Stimulated activated CD4-positive, alpha-beta T cell treated with anti-CD3 and anti-CD28 coated beads, Interleukin-4, amount 100 ng/mL, for 24 hours (primary cell): ENCODE measurements at regions not wholly inside any gene's neighbourhood (a gene's known extent, or its start where the extent isn't known, plus 50 kb on each side); places are given as distances from the start of the nearest gene placed in this dataset.

Experiments
- DNase-seq: peaks from one replicate; pipeline ENCODE4 v3.0.0-alpha.2; 2020

GRCh38 chr1:165011991-165012531, 344.5 kb downstream of the LMX1A start:
- DNase-seq = no peak

GRCh38 chr1:165011186-165011585, 345.3 kb downstream of the LMX1A start:
- no peak for DNase-seq

- no peak for DNase-seq
Observed at GRCh38 chr1:165010418-165011070, 346.0 kb downstream of the LMX1A start.

GRCh38 chr1:165006831-165007230, 349.7 kb downstream of the LMX1A start:
- DNase-seq = no peak

GRCh38 chr1:164999146-164999545, 357.4 kb downstream of the LMX1A start:
- no peak for DNase-seq

- DNase-seq = no peak
Observed at GRCh38 chr1:164991763-164992314, 364.7 kb downstream of the LMX1A start.

- no peak for DNase-seq
Observed at GRCh38 chr1:164983023-164983650, 373.4 kb downstream of the LMX1A start.

- no peak for DNase-seq
Observed at GRCh38 chr1:164982545-164982944, 374.0 kb downstream of the LMX1A start.

GRCh38 chr1:164977561-164977960, 379.0 kb downstream of the LMX1A start:
- no peak for DNase-seq

GRCh38 chr1:164971921-164972415, 384.5 kb downstream of the LMX1A start:
- no peak for DNase-seq

GRCh38 chr1:164971391-164971790, 385.1 kb downstream of the LMX1A start:
- no peak for DNase-seq

GRCh38 chr1:164969253-164969652, 387.3 kb downstream of the LMX1A start:
- no peak for DNase-seq

- DNase-seq = no peak
Observed at GRCh38 chr1:164967300-164967699, 389.2 kb downstream of the LMX1A start.

- DNase-seq = no peak
Observed at GRCh38 chr1:164961715-164962114, 394.8 kb downstream of the LMX1A start.

GRCh38 chr1:164958982-164959768, 397.3 kb downstream of the LMX1A start:
- no peak for DNase-seq

- DNase-seq = no peak
Observed at GRCh38 chr1:164953815-164954214, 394.8 kb downstream of the PBX1 start.

- no peak for DNase-seq
Observed at GRCh38 chr1:164953098-164953497, 394.1 kb downstream of the PBX1 start.

GRCh38 chr1:164951508-164951907, 392.5 kb downstream of the PBX1 start:
- DNase-seq = no peak

GRCh38 chr1:164950541-164950986, 391.6 kb downstream of the PBX1 start:
- DNase-seq = no peak

- DNase-seq = no peak
Observed at GRCh38 chr1:164949771-164950471, 390.9 kb downstream of the PBX1 start.

GRCh38 chr1:164948101-164948500, 389.1 kb downstream of the PBX1 start:
- no peak for DNase-seq

GRCh38 chr1:164937291-164937690, 378.3 kb downstream of the PBX1 start:
- DNase-seq = no peak

- DNase-seq = no peak
Observed at GRCh38 chr1:164932580-164932979, 373.6 kb downstream of the PBX1 start.
